Gastrocnemius medialis (tissue), 4 donors: ENCODE measurements at regions not wholly inside any gene's neighbourhood (a gene's known extent, or its start where the extent isn't known, plus 50 kb on each side); places are given as distances from the start of the nearest gene placed in this dataset.

Experiments
- CTCF ChIP-seq, 5 experiments: fragments of 450-650 bp in 3 of 5; fragments of 200-600 bp in 2 of 5; sonication (generic) in 2 of 5; IDR thresholded peaks in 4 of 5; conservative IDR thresholded peaks in 1 of 5; 1 replicate in 4 of 5; 2 replicates in 1 of 5; pipeline ENCODE4 v1.5.1; 2016 to 2019; ENCODE audit warnings: antibody characterized with exemption in 5 of 5, mild to moderate bottlenecking in 3 of 5, moderate library complexity in 3 of 5
- POLR2A ChIP-seq, 2 donors: fragments of 450-650 bp; IDR thresholded peaks; one replicate each; pipeline ENCODE4 v1.6.1; 2017; ENCODE audit warnings: antibody characterized with exemption in 2 of 2, mild to moderate bottlenecking in 2 of 2, moderate library complexity in 2 of 2

- TF ChIP-seq CTCF (IDR thresholded peaks at IDR 0.05 in 4 of 5, conservative IDR thresholded peaks at IDR 0.05 in 1 of 5) (no peak), POLR2A (IDR thresholded peaks at IDR 0.05) (no peak)
These were observed 1346.1 kb upstream of the EPHA6 start for GRCh38 chr3:95468331-95468730.
